COR-L47 (cell line): ENCODE measurements at regions not wholly inside any gene's neighbourhood (a gene's known extent, or its start where the extent isn't known, plus 50 kb on each side); places are given as distances from the start of the nearest gene placed in this dataset.
"Not testable (repeated sequence)": the region's sequence is repeated elsewhere in the genome, so short reads cannot be mapped to it uniquely, and the experiment has no call there.

Experiments
- DNase-seq: peaks from one replicate; lab custom pipeline; 2025; lab: John Stamatoyannopoulos, UW

- DNase-seq = no peak
Observed at GRCh38 chr13:112174476-112175110, 107.6 kb downstream of the SOX1 start.

- no peak for DNase-seq
Observed at GRCh38 chr13:112175162-112176075, 108.5 kb downstream of the SOX1 start.

GRCh38 chr13:112176141-112177119, 109.5 kb downstream of the SOX1 start:
- not testable (repeated sequence) for DNase-seq

GRCh38 chr13:112177450-112178288, 110.7 kb downstream of the SOX1 start:
- no peak for DNase-seq

GRCh38 chr13:112178769-112179168, 111.8 kb downstream of the SOX1 start:
- DNase-seq = no peak

- no peak for DNase-seq
Observed at GRCh38 chr13:112179421-112179820, 112.5 kb downstream of the SOX1 start.

GRCh38 chr13:112179995-112180394, 113.0 kb downstream of the SOX1 start:
- DNase-seq = no peak

GRCh38 chr13:112181336-112182067, 114.6 kb downstream of the SOX1 start:
- DNase-seq = no peak

GRCh38 chr13:112182251-112182650, 115.3 kb downstream of the SOX1 start:
- DNase-seq = no peak

- no peak for DNase-seq
Observed at GRCh38 chr13:112182846-112183531, 116.0 kb downstream of the SOX1 start.

- no peak for DNase-seq
Observed at GRCh38 chr13:112183532-112184090, 116.7 kb downstream of the SOX1 start.

GRCh38 chr13:112184261-112184660, 117.3 kb downstream of the SOX1 start:
- DNase-seq = no peak

GRCh38 chr13:112184851-112185371, 118.0 kb downstream of the SOX1 start:
- DNase-seq = no peak

- no peak for DNase-seq
Observed at GRCh38 chr13:112185466-112185865, 118.5 kb downstream of the SOX1 start.

- no peak for DNase-seq
Observed at GRCh38 chr13:112186091-112186490, 119.1 kb downstream of the SOX1 start.

- DNase-seq = no peak
Observed at GRCh38 chr13:112187527-112188297, 120.8 kb downstream of the SOX1 start.

- no peak for DNase-seq
Observed at GRCh38 chr13:112188298-112188610, 121.3 kb downstream of the SOX1 start.

- no peak for DNase-seq
Observed at GRCh38 chr13:112193463-112194166, 126.7 kb downstream of the SOX1 start.
